GM12865 (cell line): ENCODE measurements at regions not wholly inside any gene's neighbourhood (a gene's known extent, or its start where the extent isn't known, plus 50 kb on each side); places are given as distances from the start of the nearest gene placed in this dataset.

ENCODE experiments used
- DNase-seq: peaks from one replicate; pipeline ENCODE4 v3.0.0; 2010; ENCODE audit warnings: low read depth
- H3K4me3 ChIP-seq: 2 replicates; pipeline ENCODE4 v1.5.1; 2011; ENCODE audit warnings: mild to moderate bottlenecking, low read depth, low read length, control low read depth
- CTCF ChIP-seq: IDR thresholded peaks from 2 replicates; pipeline ENCODE4 v1.5.1; 2011; ENCODE audit warnings: low read length, control low read depth, low read depth, inconsistent platforms; ENCODE audit not compliant: insufficient read depth; ENCODE audit errors: missing control alignments

- no peak for DNase-seq
- no peak overlapping the region for H3K4me3 ChIP-seq
- TF ChIP-seq CTCF, result no peak
These were observed 536.0 kb downstream of the NR2F1-AS1 start for GRCh38 chr5:93044859-93045666.

DNA sequence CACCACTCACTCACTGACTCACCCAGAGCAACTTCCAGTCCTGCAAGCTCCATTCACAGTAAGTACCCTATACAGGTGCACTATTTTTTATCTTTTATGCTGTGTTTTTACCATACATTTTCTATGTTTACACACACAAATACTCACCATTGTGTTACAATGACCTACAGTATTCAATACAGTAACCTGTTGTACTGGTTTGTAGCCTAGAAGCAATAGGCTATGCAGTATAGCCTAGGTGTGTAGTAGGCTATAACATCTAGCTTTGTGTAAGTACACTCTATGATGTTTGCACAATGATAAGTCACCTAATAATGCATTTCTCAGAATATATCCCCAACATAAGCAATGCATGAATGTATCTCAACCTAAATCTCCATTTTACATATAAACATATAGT lies 541.1 kb downstream of the NR2F1-AS1 start:
- DNase-seq, result no peak
- no peak for TF ChIP-seq CTCF
- H3K4me3 ChIP-seq, result no peak overlapping the region

- DNase-seq, result no peak
- no peak overlapping the region for H3K4me3 ChIP-seq
- TF ChIP-seq CTCF, result no peak
These were observed 546.1 kb downstream of the NR2F1-AS1 start for GRCh38 chr5:93034621-93035590.

DNA sequence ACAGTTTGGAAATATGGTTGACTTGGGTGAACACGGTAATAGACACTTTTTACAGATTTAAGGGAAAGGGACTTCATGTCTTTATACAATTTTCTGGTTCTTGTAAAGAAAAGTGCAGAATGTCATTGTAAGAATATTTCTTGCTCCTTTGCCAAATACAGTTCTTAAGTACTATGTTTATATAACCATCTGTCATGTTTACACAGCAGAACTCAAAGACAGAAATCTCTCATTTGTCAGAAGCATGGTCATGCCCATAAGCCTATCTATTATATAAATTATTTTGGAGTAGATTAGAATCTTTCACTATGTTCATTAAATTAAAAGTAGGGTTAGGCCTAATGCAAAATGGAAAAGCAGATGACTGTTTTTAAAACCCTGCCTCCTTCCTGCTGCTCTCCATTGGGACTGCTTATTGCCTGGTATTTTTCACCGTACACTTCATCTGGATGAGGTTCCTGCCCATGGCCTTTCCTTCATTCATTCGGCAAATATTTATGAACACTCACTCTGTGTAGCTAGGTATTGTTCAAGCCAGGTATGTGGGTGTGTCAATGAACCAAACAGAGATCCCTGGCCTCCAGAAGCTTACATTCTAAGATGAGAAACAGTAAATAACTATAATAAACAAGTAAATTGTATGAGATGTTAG lies 558.1 kb downstream of the NR2F1-AS1 start:
- H3K4me3 ChIP-seq, result no peak overlapping the region
- no peak for TF ChIP-seq CTCF
- no peak for DNase-seq

DNA sequence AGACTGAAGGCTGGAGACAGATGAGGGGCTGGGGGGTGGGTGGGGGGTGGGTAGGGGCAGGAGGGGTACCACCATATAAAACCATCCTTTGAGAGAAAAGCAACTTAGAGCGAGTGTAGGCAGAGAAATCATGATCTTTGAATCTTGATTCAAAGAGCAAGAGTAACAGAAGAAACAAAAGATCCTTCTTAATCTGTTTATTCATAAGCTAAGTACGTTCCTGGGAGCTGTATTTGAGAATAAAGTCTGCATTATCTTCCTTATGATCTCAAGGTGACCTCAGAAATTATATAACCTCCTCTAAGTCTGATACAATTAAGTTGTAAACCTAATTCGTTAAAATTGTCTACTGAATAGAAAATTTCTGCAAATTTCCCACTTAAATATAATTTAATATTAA lies 558.8 kb downstream of the NR2F1-AS1 start:
- no peak for TF ChIP-seq CTCF

DNA sequence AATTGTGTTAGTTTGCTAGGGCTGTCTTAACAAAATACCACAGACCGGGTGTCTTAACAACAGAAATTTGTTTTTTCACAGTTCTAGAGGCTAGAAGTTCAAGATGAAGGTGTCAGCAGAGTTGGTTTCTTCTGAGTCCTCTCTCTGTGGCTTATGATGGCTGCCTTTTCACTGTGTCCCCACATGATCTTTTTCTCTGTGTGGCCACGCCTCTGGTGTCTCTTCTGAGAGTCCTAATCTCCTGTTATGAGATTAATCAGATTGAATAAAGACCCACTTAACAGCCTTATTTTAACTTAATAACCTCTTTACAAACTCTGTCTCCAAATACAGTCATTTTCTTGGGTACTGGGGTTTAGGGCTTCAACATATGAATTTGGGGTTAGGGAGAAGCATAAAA lies 561.1 kb downstream of the NR2F1-AS1 start:
- no peak for TF ChIP-seq CTCF
- no peak overlapping the region for H3K4me3 ChIP-seq
- no peak for DNase-seq

More for the DNA sequence above, 558.8 kb downstream of the NR2F1-AS1 start:
- no peak overlapping the region for H3K4me3 ChIP-seq
- no peak for DNase-seq
